ENCODE measurements at regions not wholly inside any gene's neighbourhood (a gene's known extent, or its start where the extent isn't known, plus 50 kb on each side); places are given as distances from the start of the nearest gene placed in this dataset.

GRCh38 chr18:30705943-30706342, 336.6 kb downstream of the DSC3 start:
- POLR2A ChIA-PET (ENCODE audit: low non-redundant PET), result no interaction called here
- Histone ChIP-seq H3K9me3 (ENCODE audit: low read depth, low read length, poor library complexity, severe bottlenecking) (no peaks in the 10 kb centered on the region), H3K27me3 (replicated peaks; ENCODE audit: insufficient read depth, low read depth, low read length, poor library complexity) (no peaks in the 10 kb centered on the region), H3K4me3 (ENCODE audit: low read depth, low read length, poor library complexity, severe bottlenecking) (no peak overlapping the region), H3K27ac (ENCODE audit: low read depth, low read length, poor library complexity, severe bottlenecking) (no peak overlapping the region), H3K4me1 (ENCODE audit: insufficient read depth, low read length, poor library complexity, severe bottlenecking) (no peaks in the 10 kb centered on the region), H3K36me3 (ENCODE audit: insufficient read depth, low read length, poor library complexity, severe bottlenecking) (no peaks in the 10 kb centered on the region)
- CTCF ChIA-PET, result no interaction called here
- intact Hi-C loops (cut with micrococcal nuclease; ENCODE audit: unreplicated experiment), result no loop called here
- no peak for DNase-seq (ENCODE audit: low spot score)
- TF ChIP-seq EZH2 (IDR thresholded peaks at IDR 0.05; ENCODE audit: borderline replicate concordance, low read depth, low read length, poor library complexity, severe bottlenecking), result no peak
- TF ChIP-seq CTCF (conservative IDR thresholded peaks at IDR 0.05; ENCODE audit: low read depth, low read length), result no peak
- BruUV-seq (replicated peaks), result no TSS peak

GRCh38 chr18:30698571-30698970, 344.0 kb downstream of the DSC3 start:
- no peak overlapping the region for H3K27ac ChIP-seq (ENCODE audit: low read depth, low read length, poor library complexity, severe bottlenecking)
- no peaks in the 10 kb centered on the region for H3K4me1 ChIP-seq (ENCODE audit: insufficient read depth, low read length, poor library complexity, severe bottlenecking)
- BruUV-seq (replicated peaks), result no TSS peak
- DNase-seq (ENCODE audit: low spot score), result no peak
- no peaks in the 10 kb centered on the region for H3K36me3 ChIP-seq (ENCODE audit: insufficient read depth, low read length, poor library complexity, severe bottlenecking)
- H3K9me3 ChIP-seq (ENCODE audit: low read depth, low read length, poor library complexity, severe bottlenecking), result no peaks in the 10 kb centered on the region
- no peak for TF ChIP-seq EZH2 (IDR thresholded peaks at IDR 0.05; ENCODE audit: borderline replicate concordance, low read depth, low read length, poor library complexity, severe bottlenecking)
- no peak for TF ChIP-seq CTCF (conservative IDR thresholded peaks at IDR 0.05; ENCODE audit: low read depth, low read length)
- CTCF ChIA-PET, result no interaction called here
- POLR2A ChIA-PET (ENCODE audit: low non-redundant PET), result no interaction called here
- no peaks in the 10 kb centered on the region for H3K27me3 ChIP-seq (replicated peaks; ENCODE audit: insufficient read depth, low read depth, low read length, poor library complexity)
- intact Hi-C loops (cut with micrococcal nuclease; ENCODE audit: unreplicated experiment), result no loop called here
- H3K4me3 ChIP-seq (ENCODE audit: low read depth, low read length, poor library complexity, severe bottlenecking), result no peak overlapping the region

DNA sequence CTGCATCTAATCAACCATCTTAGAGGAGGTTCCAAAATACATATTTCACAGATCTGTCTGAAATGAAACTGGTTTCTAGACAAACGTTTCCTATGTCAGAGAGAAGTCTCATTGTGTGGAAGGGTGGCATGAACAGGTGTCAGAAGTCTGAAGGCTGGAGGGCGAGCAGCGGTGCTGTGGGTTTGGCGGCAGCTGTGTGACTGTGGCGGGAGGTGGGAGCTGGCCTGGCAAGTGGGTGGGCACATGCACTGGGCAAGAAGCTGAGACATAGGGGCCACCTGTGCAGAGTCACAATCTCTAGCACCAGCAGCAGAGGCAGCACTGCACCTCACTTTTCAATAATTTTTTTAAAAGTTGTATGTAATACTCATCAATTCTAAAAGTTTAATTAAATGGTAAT, 346.3 kb downstream of the DSC3 start:
- Histone ChIP-seq H3K36me3 (ENCODE audit: insufficient read depth, low read length, poor library complexity, severe bottlenecking) (no peaks in the 10 kb centered on the region), H3K4me1 (ENCODE audit: insufficient read depth, low read length, poor library complexity, severe bottlenecking) (no peaks in the 10 kb centered on the region), H3K27me3 (replicated peaks; ENCODE audit: insufficient read depth, low read depth, low read length, poor library complexity) (no peaks in the 10 kb centered on the region), H3K27ac (ENCODE audit: low read depth, low read length, poor library complexity, severe bottlenecking) (no peak overlapping the region), H3K9me3 (ENCODE audit: low read depth, low read length, poor library complexity, severe bottlenecking) (no peaks in the 10 kb centered on the region), H3K4me3 (ENCODE audit: low read depth, low read length, poor library complexity, severe bottlenecking) (no peak overlapping the region)
- DNase-seq (ENCODE audit: low spot score), result no peak
- TF ChIP-seq EZH2 (IDR thresholded peaks at IDR 0.05; ENCODE audit: borderline replicate concordance, low read depth, low read length, poor library complexity, severe bottlenecking) (no peak), CTCF (conservative IDR thresholded peaks at IDR 0.05; ENCODE audit: low read depth, low read length) (no peak)
- no TSS peak for BruUV-seq (replicated peaks)
- intact Hi-C loops (cut with micrococcal nuclease; ENCODE audit: unreplicated experiment), result no loop called here
- ChIA-PET CTCF (no interaction called here), POLR2A (ENCODE audit: low non-redundant PET) (no interaction called here)

Data from A673 (cell line).